Fibroblast of the conjunctiva (primary cell): ENCODE measurements at regions not wholly inside any gene's neighbourhood (a gene's known extent, or its start where the extent isn't known, plus 50 kb on each side); places are given as distances from the start of the nearest gene placed in this dataset.

ENCODE experiments used
- DNase-seq: peaks from one replicate; pipeline ENCODE4 v3.0.0-alpha.2; 2010; ENCODE audit warnings: low read depth

DNA sequence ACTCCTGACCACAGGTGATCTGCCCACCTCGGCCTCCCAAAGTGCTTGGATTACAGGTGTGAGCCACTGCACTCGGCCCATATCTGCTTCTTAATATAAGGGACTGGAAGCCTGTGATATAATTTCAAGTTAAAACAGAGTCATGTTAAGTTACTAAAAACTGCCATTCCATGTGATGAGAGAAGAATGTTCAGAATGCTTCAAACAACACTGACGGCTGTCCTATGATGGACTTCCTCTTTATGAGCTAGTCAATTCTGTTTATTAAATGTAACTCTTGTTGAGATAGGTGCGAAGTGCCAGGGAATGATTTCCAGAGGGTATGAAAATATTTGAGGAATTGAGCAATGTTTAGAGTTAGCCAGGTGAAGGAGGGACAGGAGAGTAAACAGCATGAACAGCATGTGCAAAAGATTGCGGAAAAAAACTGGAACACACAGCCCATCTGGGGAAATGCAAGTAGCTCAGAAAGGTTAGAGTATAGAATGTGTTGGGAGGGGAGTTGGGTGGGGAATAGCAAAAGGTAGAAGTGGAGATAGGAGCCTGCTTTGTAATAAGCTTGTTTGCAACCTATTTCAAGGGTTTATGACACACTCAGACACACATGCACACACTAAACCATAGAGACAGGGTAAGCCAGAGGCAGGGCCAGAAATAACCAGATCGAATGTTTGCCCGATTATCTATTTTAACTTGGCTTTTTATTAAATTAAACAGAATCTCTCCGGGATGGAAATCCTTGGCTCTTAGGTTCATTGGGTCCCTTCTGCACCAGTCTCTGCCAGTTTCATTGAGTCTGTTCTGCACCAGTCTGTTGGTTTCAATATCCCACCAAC lies 135.6 kb upstream of the COX10 start:
- DNase-seq, result no peak

DNA sequence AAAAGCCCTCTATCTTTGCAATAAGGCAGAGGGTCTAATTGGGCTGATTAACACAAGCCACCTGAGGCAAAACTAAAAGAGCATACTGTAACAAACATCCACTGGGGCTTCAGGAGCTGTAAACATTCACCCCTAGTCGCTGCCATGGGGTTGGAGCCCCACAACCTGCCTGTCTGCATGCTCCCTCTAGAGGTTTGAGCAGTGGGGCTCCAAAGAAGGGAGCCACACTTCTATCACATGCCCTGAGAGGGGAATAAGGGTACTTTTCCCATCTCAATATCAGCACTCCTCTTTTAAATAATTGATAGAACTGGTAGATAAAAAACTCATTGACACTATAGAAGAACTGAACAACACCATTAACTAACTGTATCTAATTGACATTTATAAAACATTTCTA lies 130.1 kb upstream of the COX10 start:
- no peak for DNase-seq

DNA sequence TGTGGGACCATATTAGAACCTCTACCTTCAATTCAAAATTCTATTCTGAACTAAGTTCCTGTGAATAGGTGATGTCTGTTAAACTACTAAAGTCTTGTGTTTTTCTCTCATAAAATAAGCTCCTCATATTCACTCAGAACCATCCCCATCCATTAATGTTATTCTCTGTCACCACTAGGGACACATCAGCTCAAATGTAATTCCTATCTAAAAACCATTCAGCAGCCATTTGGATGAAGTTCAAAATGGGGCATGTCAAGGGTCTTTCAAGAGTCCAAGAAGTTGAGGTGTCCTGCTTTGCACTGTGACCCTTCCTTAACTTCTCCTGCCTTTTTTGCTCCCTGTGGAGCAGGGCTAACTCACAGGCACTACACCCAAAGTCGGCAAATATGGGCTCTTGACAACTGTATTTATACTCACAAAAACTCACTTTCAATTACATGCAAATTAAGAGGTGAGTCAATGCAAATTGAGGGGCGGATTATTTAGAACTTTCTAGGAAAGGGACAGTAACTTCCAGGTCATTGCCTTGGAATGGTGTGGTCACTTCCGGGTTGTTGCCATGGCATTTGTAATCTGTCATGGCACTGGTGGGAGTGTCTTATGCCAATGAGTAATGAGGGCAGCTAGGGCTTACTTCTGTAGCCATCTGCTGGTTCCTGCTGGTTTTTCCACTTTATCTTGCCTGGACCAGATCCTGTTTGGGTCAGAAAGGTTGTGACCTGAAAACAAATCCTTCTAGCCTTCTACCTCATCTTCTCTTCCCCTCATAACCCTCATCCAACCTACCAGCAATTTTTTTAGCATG lies 128.2 kb upstream of the COX10 start:
- DNase-seq, result no peak

DNA sequence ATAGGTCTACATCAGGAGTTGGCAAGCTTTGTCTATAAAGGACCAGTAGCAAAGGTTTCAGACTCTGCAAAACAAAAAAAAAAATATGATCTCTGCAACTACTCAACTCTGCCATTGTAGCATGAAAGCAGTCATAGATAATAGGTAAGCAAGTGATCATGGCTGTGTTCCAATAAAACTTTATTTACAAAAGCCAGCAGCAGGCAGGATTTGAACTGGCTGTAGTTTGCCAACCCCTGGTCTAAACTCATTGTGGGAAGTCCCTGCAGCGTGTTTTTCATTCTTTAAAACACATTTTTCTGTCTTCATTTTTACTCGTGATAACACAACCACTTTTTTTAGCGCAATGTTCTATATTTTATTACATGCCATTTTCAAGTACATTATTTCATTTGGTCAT lies 127.5 kb upstream of the COX10 start:
- no peak for DNase-seq

DNA sequence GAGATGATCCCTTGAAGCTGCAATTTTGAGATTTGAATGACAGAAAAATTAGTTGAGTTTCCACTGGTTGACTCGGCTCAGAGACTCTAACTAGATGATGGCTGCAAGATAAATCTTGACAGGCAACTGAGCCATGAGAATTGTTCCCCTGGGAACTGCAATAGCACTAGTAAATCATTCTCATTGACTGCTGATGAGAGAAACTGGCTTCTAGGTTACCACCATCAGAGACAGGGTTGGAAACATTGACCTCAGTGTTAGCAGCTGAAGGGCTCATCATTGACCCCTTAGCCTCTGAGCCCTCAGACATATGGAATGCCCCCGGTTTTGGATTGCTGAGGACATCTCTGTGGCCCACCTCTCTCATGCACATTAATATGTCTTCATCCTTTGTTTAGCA lies 125.4 kb upstream of the COX10 start:
- DNase-seq, result no peak

DNA sequence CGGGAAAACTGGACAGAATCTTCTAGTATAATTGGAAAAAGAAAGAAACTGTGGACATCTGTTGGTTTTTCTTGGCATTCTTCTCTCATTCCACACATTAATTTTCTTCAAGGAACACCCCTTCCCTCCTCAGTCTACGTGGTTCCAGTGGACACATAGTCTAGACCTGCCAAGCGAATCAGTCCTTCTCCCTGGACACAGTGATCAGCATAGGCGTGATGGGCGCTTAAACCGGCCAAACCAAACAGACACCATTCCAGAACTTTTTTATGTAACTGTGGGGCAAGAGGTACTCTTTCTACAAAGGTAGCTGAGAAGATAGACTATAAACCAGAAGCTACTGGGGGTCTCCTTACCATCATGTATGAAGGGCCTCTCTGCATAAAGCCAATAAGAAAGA lies 121.8 kb upstream of the COX10 start:
- DNase-seq, result no peak

DNA sequence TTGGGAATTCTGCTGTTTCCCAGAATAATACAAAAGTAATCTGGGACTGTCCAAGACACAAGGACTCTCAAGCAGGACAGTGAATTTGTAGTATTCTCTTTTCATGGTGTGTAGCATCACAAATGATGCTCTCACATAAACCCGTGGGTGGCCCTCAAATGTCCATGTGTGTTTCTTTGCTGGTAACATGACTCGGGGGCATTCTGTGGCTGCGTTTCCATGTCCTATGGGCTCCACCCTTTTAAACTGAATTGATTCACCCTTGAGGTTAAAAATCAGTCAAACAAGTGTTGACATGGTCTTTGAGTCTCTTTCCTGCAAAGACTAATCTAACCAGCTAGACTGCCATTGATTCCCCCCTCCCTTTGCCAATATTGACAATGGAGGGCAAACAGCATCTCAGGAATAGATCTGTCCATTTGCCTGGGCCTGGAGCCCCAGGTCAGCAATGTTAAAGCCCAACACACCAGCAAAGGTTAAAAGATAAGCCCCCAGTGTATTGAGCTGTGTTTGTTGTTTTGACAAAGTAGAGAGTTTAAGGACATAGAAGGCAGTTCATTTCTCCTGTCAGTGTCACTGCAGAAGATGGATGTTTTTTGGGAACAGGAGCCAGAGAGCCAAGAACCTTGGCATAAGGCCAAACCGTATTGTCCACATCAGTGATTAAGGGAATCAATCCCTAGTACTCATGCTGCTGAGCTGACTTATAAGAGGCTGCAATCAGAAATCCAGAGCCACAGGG lies 117.1 kb upstream of the COX10 start:
- no peak for DNase-seq

DNA sequence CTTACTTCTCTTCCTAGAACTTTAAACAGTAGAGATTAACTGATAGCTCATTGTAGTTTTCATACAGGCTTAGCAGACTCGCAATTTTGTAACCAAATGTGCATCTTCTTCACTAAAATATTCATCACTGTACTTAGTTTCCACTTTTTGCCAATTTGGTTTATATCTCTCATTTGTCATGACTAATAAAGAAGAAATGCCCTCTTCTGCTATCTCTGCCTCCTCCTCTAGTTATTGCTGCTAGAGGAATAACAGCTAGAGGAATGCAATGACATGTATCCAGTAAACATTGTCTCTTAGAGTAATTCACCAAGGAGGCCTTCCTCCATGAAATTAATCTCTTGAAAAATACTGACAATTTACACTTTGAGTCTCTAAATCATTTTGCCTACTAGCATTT lies 115.5 kb upstream of the COX10 start:
- DNase-seq, result no peak

DNA sequence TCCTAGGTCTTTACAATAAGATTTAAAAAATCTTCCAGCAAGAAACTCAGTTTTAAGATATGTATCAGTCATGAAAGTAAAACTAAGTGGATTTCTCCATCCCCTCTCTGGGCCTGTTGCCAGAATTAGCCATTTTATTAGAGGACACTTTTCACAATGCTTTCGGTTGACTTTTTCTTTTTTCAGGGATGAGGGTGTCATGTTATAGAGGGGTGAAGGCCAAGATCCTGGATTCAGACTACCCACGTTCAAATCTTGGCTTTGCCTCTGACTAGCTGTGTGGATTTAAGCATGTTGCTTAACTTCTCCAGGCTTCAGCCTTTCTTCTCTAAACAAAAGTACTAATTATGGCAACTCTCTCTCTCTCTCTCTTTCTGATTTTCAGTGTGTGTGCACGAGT lies 111.7 kb upstream of the COX10 start:
- DNase-seq, result no peak

DNA sequence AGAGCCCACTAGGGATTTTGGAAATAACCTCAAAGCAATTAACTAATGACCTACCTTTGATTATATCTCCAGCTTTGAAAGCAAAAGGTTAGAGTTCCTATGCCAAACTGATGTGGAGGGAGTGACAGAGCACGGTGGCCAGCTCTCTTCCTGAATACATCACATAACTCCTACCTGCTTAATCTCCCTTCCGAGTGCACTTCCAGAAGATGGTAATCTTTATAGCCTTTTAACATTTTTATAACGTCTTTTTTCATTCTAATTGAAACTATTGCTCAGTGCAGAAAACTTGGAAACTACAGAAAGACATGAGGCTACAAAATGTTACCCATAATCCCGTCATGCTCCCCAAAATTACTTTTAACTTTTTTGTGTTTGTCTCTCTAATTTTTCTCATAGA lies 110.5 kb upstream of the COX10 start:
- no peak for DNase-seq

DNA sequence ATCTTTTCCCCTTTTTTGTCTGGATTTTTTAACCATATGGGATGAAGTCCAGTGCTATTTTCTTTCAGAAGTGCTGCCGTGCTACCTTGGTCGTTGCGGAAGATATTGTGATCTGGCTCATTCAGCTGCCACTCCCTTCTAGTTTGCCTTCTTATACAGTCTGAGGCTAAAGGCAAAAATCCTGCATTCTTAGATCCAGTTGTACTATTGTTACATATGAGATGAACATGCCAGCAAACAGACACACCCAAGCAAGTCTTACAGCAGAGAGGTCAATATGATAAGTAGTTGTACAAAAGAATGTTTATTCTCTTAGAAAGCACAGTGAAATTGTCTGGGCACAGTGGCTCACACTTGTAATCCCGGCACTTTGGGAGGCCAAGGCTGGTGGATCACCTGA lies 108.0 kb upstream of the COX10 start:
- DNase-seq, result no peak

DNA sequence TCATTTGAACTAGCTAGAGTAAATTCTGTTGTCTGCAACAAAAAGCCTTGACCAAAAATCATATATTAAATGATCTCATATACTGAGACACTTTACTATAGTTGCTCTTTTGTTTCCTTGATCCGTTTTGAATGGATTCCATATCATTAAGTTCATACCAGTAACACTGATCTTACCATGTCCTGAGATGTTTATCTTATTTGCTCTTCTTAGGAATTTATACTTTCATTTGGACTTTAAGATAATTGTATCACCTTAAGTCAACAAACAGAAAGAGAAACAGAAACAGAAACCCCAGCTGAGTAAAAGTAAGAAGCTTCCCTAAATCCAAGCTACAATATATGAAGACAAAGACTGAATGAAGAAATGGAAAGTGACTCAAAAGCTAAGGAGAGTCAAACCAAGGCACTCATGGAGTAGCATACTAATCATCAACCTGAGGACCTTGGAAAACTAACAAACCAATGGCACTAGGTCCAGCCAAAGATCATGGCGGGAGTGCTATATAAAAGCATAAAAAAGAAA lies 106.5 kb upstream of the COX10 start:
- DNase-seq, result no peak

DNA sequence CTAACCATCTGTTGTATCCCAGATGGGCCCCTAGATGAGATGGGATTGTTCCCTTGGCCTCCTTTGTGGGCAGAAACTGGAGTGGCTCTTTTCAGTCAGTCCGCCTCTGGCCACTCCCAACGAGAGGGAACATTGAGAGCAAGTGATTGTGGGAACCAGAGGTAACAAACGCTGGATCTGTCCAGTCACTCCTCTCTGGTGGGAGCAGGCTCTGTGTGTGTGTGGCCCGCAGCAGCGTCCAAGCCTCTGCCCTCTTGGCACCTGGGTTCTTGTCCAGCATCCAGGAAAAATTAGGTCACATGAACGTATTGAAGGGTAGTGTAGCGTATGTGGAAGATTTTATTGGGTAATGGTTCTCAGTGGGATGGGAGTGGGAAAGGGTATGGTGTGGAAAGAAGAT lies 101.9 kb upstream of the COX10 start:
- no peak for DNase-seq

DNA sequence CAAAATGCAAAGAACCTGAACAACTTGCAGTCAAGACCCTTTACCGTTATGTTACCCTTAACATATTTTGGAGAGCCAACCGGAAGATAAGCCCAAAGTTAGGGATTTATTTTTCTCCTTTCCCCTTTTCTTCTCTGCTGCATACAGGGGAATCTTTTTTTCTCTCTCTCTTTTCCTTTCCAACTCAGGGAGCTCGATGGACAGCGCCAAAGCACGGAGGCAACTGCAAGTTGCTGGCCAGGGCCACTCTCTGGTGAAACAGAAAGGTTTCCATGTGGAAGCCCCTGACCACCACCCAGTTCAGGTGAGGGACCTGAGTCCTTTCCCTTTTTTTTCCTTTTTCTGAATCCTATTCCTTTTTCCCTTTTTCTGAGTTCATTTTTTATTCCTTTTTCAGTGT lies 98.8 kb upstream of the COX10 start:
- DNase-seq, result no peak

DNA sequence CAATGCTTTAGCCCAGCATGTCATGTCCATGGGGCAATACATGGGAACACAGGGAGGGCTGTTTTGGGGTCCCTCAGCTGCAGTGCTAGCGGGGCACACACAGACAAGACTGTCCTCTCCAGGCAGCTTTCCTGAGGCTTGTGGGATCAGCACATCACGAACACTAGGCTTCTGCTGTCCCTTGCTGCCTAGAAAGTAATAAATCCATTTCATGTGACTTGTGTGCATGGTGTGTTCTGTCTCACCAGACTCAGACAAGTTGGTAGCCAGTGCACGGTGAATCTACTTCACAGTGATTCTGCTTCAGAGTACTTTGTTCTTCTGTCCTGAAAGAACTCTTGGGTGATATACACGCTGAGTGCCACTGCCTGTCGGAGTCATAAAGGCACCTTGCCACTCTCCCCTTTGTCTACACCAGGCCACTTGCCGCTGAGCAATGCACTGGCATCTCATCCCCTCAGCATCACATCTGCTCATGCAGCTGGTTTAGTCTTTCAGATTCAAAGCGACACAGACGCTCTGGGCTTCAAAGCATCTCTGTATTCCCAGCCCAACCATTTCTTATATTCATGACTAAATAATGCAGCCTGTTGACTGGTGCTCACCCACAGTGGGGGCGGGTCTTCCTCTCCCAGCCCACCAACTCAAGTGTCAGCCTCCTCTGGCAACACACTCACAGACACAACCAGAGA lies 95.2 kb upstream of the COX10 start:
- no peak for DNase-seq

DNA sequence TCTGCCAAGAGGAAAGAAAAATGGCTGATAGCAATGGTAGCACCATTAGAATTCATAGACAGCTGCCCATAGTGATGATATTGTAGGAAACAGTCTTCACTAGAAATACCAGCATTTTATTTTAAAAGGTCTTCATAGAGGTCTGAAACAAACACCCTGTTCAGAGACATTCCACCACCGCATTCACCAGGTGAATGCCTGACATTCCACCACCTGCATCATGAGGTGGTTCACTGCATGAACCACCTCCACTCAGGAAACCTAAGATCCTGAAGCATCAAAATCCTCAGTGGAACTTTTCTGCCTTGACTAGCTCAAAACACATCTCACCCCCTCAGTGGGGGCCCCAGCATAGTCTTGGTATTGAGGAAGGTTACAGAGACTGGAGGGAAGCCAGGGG lies 91.5 kb upstream of the COX10 start:
- DNase-seq, result no peak

DNA sequence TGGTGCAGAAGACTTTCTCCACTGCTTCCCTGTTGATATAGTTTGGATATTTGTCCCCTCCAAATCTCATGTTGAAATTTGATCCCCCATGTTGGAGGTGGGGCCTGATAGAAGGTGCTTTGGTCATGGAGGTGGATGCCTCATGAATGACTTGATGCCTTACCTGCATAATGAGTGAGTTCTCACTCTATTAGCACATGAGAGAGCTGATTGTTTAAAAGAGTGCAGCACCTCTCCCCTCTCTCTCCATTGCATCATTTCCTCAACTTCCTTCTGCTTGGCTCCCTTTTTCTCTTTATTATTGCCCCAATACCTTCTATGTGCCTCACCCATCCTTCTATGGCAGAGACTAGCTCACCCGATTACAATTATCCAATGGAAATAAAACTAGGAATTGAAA lies 90.8 kb upstream of the COX10 start:
- no peak for DNase-seq

DNA sequence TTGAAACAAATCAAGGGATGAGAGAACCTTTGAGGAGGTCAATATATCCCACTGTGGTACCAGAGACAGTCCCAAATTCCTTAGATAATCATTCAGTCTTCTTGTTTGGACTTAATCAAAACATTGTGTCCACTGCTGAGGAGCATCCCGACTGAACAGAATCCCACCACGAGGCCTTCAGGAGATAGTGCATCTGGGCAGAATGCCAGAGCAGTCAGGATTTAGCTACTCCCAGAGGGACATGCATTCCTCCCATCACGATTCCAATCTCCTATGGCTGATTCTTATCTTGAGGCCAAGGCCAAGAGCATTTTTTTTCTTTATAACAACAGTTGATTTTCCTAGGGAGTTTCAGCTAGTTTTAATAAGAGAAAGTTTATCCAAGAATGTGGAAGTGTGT lies 87.4 kb upstream of the COX10 start:
- DNase-seq, result no peak

DNA sequence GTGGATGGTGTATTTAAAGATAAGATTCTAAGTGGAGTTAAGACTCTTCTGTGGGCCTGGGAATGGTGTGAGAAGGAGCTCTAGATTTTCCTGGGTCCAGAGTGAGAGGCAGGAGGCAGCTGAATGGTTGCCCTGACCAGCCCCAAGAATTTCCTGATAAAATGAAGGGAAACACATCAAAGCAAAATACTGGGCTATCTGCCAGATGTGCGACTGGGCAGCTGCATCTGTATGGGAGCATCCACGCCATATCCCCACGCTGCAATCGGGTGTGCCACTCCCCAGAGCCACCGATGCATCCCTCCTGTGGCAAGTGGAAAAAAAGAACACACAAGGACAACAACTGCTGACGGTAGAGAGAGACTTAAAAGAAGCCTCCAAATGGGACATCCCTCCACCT lies 84.3 kb upstream of the COX10 start:
- DNase-seq, result no peak

DNA sequence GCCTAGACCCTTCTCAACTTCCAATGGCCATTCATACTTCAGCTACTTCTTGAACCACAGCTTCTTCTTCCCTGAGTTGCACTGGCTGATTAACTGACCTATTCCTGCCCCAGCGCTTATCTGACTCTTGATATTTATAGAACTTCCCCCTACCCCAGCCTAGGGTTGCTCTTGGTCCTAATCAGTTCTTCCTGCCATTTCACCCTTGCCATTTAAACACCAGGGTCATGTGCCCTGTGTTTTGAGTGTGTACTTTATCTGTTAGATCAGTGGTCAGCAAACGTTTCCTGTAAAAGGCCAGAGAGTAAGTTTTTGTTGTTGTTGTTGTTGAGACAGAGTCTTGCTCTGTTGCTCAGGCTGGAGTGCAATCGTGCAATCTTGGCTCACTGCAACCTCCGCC lies 82.4 kb upstream of the COX10 start:
- DNase-seq, result no peak

DNA sequence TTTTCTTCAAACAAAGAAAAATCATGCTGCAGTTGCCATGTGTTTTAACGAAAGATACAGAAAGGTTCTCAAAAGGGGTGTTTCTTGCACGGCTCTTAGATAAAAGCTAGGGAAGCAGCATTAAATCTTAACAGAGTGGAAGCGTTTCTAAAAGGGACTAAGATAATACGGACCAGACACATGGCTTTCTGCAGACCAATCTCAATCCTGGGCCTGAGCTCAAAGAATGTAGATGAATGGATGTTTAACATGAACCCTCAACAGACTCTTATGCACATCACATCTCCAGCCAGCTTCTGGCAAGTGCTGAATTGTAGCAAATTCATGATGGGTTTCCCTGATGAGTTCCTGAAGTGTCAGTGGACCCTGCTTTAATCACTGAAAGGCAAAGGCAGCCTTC lies 80.2 kb upstream of the COX10 start:
- DNase-seq, result no peak

DNA sequence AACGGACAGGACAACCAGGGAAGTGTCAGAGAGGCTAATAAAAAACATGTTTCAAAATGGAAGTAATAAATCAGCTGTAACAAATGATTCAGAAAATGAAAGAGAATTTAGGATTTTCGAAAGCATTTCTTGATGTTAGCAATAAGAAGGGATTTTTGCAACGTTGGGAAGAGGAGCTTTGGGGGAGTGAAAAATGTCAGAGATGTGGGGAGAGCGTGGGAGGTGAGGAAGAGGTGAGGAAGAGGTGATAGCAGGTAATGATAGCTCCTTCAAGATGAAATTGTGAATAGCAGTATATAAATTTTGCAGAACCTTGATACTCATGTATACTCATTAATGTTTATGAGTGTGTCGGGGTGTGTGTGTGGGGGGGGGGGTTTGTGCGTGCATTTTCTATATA lies 76.2 kb upstream of the COX10 start:
- no peak for DNase-seq
